ENCODE measurements at regions not wholly inside any gene's neighbourhood (a gene's known extent, or its start where the extent isn't known, plus 50 kb on each side); places are given as distances from the start of the nearest gene placed in this dataset.

DNA sequence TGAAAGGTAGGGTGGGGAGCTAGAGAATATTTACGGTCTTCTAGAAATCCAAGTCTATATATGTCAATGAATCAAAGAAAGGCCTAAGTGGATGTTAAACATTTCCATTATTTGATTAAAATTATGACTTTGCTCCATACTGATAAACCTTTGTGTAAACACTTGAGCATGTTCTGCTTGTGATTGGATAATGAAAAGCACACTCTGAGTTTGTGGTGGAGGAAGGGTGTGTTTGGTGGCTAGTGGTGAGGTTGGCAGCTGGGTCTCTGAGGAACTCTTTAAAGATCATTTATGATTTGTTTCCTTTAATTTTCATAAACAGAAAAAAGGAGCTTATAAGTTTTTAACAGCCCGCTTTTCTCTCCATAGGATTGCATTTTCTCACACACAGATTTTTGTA, 84.7 kb downstream of the RFPL4B start:
- no peaks in the 10 kb centered on the region for H3K79me2 ChIP-seq (ENCODE audit: control insufficient read depth, insufficient read depth, low read length)
- H3K4me1 ChIP-seq (ENCODE audit: control insufficient read depth, extremely low read depth, insufficient read depth, low read length) = no peaks in the 10 kb centered on the region
- BruUV-seq (replicated peaks) = no TSS peak
- CTCF ChIA-PET = no interaction called here
- no peak overlapping the region for H3K27ac ChIP-seq (ENCODE audit: insufficient read depth, low read depth, low read length)
- no peaks in the 10 kb centered on the region for H3K9me1 ChIP-seq (replicated peaks; ENCODE audit: control insufficient read depth, extremely low read depth, insufficient read depth, low read length)
- intact Hi-C loops (cut with micrococcal nuclease) (no loop called here), dilution Hi-C loops (cut with MboI; ENCODE audit: extremely low pct_ligation_motif_present, low sequenced_read_pairs) (no loop called here)
- no peak overlapping the region for H3K4me2 ChIP-seq (ENCODE audit: insufficient read depth, low read length)
- H2AFZ ChIP-seq (ENCODE audit: low read depth, low read length) = no peak overlapping the region
- TF ChIP-seq, protein P1, sequence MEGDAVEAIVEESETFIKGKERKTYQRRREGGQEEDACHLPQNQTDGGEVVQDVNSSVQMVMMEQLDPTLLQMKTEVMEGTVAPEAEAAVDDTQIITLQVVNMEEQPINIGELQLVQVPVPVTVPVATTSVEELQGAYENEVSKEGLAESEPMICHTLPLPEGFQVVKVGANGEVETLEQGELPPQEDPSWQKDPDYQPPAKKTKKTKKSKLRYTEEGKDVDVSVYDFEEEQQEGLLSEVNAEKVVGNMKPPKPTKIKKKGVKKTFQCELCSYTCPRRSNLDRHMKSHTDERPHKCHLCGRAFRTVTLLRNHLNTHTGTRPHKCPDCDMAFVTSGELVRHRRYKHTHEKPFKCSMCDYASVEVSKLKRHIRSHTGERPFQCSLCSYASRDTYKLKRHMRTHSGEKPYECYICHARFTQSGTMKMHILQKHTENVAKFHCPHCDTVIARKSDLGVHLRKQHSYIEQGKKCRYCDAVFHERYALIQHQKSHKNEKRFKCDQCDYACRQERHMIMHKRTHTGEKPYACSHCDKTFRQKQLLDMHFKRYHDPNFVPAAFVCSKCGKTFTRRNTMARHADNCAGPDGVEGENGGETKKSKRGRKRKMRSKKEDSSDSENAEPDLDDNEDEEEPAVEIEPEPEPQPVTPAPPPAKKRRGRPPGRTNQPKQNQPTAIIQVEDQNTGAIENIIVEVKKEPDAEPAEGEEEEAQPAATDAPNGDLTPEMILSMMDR (IDR thresholded peaks at IDR 0.05; ENCODE audit: extremely low read depth in 1 of 2, insufficient read depth in 1 of 2, low read depth in 1 of 2, low read length in 2 of 2) = no peak
- no peaks in the 10 kb centered on the region for H3K9me3 ChIP-seq (replicated peaks; ENCODE audit: control insufficient read depth, insufficient read depth, low read length)
- no peak overlapping the region for H3K4me3 ChIP-seq (replicated peaks in 1 of 3; ENCODE audit: insufficient read depth in 1 of 3, low read depth in 1 of 3, low read length in 3 of 3)
- H4K20me1 ChIP-seq (replicated peaks; ENCODE audit: control insufficient read depth, extremely low read depth, insufficient read depth, low read length) = no peaks in the 10 kb centered on the region
- no peak overlapping the region for H3K9ac ChIP-seq (replicated peaks; ENCODE audit: extremely low read depth, insufficient read depth, low read length)
- H3K27me3 ChIP-seq (ENCODE audit: control insufficient read depth in 2 of 2, insufficient read depth in 2 of 2, low read length in 2 of 2) = no peaks in the 10 kb centered on the region
- H3K36me3 ChIP-seq (ENCODE audit: control insufficient read depth in 2 of 2, extremely low read depth in 1 of 2, insufficient read depth in 2 of 2, low read length in 2 of 2) = no peaks in the 10 kb centered on the region
- FAIRE-seq (no peak), DNase-seq (ENCODE audit: low read depth, low spot score) (no peak)
- POLR2A ChIA-PET = no interaction called here

DNA sequence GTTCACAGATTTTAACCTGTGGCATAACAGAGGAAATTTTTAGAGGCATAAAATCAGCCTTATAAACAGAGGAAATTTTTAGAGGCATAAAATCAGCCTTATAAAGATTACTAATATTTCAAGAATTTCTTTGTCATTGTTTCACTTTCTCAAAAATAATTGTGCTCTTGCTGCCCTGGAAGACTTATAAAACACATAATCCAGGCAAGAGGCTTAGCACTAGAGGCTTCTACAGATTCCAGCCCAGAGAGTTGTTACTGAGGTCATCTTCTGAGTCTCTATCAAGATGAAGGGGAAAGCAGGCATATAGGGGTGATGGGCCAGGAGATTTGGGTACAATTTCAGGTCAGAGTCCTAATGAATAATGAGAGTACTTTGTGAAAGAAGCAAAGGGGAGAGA, 85.7 kb downstream of the RFPL4B start:
- Histone ChIP-seq H3K4me3 (replicated peaks in 1 of 3; ENCODE audit: insufficient read depth in 1 of 3, low read depth in 1 of 3, low read length in 3 of 3) (no peak overlapping the region), H3K9ac (replicated peaks; ENCODE audit: extremely low read depth, insufficient read depth, low read length) (no peak overlapping the region), H3K4me2 (ENCODE audit: insufficient read depth, low read length) (no peak overlapping the region), H3K9me1 (replicated peaks; ENCODE audit: control insufficient read depth, extremely low read depth, insufficient read depth, low read length) (no peaks in the 10 kb centered on the region), H3K79me2 (ENCODE audit: control insufficient read depth, insufficient read depth, low read length) (no peaks in the 10 kb centered on the region), H3K4me1 (ENCODE audit: control insufficient read depth, extremely low read depth, insufficient read depth, low read length) (no peaks in the 10 kb centered on the region), H2AFZ (ENCODE audit: low read depth, low read length) (no peak overlapping the region), H4K20me1 (replicated peaks; ENCODE audit: control insufficient read depth, extremely low read depth, insufficient read depth, low read length) (no peaks in the 10 kb centered on the region), H3K36me3 (ENCODE audit: control insufficient read depth in 2 of 2, extremely low read depth in 1 of 2, insufficient read depth in 2 of 2, low read length in 2 of 2) (no peaks in the 10 kb centered on the region), H3K9me3 (replicated peaks; ENCODE audit: control insufficient read depth, insufficient read depth, low read length) (no peaks in the 10 kb centered on the region), H3K27ac (ENCODE audit: insufficient read depth, low read depth, low read length) (no peak overlapping the region), H3K27me3 (ENCODE audit: control insufficient read depth in 2 of 2, insufficient read depth in 2 of 2, low read length in 2 of 2) (no peaks in the 10 kb centered on the region)
- TF ChIP-seq, protein P1 (IDR thresholded peaks at IDR 0.05; ENCODE audit: extremely low read depth in 1 of 2, insufficient read depth in 1 of 2, low read depth in 1 of 2, low read length in 2 of 2) = no peak
- no peak for TF ChIP-seq GATA2 (IDR thresholded peaks at IDR 0.05; ENCODE audit: insufficient read depth, insufficient read length, low read depth, low read length)
- TF ChIP-seq POLR2AphosphoS5 (IDR thresholded peaks at IDR 0.05; ENCODE audit: insufficient read depth, low read depth, low read length) = no peak
- TF ChIP-seq, protein P2, sequence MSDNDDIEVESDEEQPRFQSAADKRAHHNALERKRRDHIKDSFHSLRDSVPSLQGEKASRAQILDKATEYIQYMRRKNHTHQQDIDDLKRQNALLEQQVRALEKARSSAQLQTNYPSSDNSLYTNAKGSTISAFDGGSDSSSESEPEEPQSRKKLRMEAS (IDR thresholded peaks at IDR 0.05; ENCODE audit: insufficient read depth, insufficient read length) = no peak
- FAIRE-seq (no peak), DNase-seq (ENCODE audit: low read depth, low spot score) (no peak)
- dilution Hi-C loops (cut with MboI; ENCODE audit: extremely low pct_ligation_motif_present, low sequenced_read_pairs) (no loop called here), intact Hi-C loops (cut with micrococcal nuclease) (no loop called here)
- POLR2A ChIA-PET = no interaction called here
- BruUV-seq (replicated peaks) = no TSS peak
- CTCF ChIA-PET = no interaction called here

Measured in endothelial cell of umbilical vein (primary cell).